Bronchial epithelial cell (primary cell): ENCODE measurements at regions not wholly inside any gene's neighbourhood (a gene's known extent, or its start where the extent isn't known, plus 50 kb on each side); places are given as distances from the start of the nearest gene placed in this dataset.
A peak's percentile ranks its signal among the peaks of the same experiment; 100 is the strongest.

Experiments used
- DNase-seq: peaks from one replicate; pipeline ENCODE4 v3.0.0-alpha.2; 2010; ENCODE audit warnings: low read depth
- FAIRE-seq: peaks from 2 replicates; lab custom pipeline; 2011; peaks lifted over from hg19 to GRCh38; lab: Jason Lieb, UNC
- H3K27me3 ChIP-seq: 2 replicates; pipeline ENCODE4 v1.5.1; 2011; ENCODE audit warnings: low read length; ENCODE audit not compliant: control insufficient read depth, insufficient read depth
- H3K36me3 ChIP-seq: 2 replicates; pipeline ENCODE4 v1.5.1; 2011; ENCODE audit warnings: low read length; ENCODE audit not compliant: control insufficient read depth, insufficient read depth
- H3K4me3 ChIP-seq: 2 replicates; pipeline ENCODE4 v1.5.1; 2011; ENCODE audit warnings: mild to moderate bottlenecking, low read depth, low read length, control low read depth
- TF ChIP-seq, protein P1 (sequence below): IDR thresholded peaks from 2 replicates; pipeline ENCODE4 v1.5.1; 2011; ENCODE audit warnings: mild to moderate bottlenecking, moderate library complexity, low read length, control low read depth, inconsistent platforms; ENCODE audit not compliant: insufficient read depth, severe bottlenecking

DNA sequence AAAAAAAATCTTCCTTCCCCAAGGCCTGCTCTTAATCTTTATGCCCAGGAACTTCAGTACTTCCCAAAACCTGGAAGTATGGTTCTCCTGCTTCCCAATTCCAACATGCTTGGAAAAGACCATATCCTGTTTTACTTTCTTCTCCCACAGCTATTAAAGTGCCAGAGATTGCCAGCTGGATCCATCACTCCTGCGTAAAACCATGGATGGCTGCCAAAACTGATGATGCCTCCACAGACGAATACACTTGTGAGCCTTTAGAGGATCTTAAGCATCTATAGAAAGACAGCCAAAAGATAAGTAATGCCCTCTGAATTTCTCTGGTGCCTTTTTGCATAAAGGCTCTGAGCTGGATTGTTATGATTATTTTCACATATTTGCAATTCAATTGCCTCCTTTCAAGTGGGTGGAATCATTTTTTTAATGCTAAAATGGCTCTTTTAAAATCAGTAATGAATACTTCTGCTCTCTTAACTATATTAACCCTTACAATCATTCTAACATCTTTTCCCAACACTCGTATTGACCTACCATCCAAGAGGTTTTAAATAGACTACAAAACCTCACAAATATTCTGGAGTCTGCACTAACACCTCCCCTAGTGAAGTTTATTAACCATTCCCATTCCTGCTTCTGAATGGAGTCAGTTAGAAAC, 1807.8 kb downstream of the BRINP3 start:
- Histone ChIP-seq H3K4me3 (no peak overlapping the region), H3K27me3 (no peaks in the 10 kb centered on the region), H3K36me3 (no peaks in the 10 kb centered on the region)
- DNase-seq (peak; percentile 23), FAIRE-seq (no peak)
- TF ChIP-seq, protein P1, sequence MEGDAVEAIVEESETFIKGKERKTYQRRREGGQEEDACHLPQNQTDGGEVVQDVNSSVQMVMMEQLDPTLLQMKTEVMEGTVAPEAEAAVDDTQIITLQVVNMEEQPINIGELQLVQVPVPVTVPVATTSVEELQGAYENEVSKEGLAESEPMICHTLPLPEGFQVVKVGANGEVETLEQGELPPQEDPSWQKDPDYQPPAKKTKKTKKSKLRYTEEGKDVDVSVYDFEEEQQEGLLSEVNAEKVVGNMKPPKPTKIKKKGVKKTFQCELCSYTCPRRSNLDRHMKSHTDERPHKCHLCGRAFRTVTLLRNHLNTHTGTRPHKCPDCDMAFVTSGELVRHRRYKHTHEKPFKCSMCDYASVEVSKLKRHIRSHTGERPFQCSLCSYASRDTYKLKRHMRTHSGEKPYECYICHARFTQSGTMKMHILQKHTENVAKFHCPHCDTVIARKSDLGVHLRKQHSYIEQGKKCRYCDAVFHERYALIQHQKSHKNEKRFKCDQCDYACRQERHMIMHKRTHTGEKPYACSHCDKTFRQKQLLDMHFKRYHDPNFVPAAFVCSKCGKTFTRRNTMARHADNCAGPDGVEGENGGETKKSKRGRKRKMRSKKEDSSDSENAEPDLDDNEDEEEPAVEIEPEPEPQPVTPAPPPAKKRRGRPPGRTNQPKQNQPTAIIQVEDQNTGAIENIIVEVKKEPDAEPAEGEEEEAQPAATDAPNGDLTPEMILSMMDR: no peak

DNA sequence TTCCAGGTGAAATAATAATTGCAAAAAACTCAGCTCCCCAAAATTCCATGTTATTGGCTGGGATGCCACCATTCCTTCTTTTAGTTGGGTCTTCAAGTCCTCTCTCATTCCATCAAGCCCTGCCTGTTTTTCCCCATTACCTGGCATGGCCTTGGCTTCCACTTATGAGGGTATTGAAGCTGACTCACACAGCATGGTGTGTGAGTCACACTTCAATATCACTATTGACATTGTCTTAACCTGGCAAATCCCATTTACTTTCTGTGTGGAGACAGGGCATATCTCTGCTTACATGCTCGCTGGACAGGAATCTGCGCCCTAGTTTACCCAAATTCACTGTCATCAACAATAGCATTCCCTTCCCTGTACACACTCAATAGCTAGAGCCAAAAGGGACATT, 1806.8 kb downstream of the BRINP3 start:
- FAIRE-seq (no peak), DNase-seq (peak; percentile 86)
- TF ChIP-seq, protein P1: no peak
- Histone ChIP-seq H3K27me3 (no peaks in the 10 kb centered on the region), H3K36me3 (no peaks in the 10 kb centered on the region), H3K4me3 (no peak overlapping the region)

DNA sequence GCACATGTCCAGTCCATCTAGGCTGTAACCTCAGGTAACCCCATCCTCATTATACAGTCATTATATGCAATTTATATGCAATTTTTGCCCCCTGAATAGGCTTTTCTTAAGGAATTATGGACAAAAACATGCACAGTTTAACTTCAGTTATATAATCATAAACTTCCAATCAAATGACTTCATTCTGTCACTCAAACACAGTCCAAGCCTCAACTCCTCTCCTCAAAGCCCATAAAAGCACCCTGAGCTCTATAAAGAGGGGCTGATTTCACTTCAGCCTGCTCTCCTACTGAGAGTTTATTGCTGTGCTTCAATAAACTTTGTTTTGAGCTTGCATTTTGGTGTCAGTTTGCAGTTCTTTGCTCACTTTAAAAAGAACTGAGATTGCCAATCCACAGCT, 1805.5 kb downstream of the BRINP3 start:
- no peak for FAIRE-seq
- no peak for DNase-seq
- no peak overlapping the region for H3K4me3 ChIP-seq
- H3K36me3 ChIP-seq: no peaks in the 10 kb centered on the region
- TF ChIP-seq, protein P1: no peak
- no peaks in the 10 kb centered on the region for H3K27me3 ChIP-seq

DNA sequence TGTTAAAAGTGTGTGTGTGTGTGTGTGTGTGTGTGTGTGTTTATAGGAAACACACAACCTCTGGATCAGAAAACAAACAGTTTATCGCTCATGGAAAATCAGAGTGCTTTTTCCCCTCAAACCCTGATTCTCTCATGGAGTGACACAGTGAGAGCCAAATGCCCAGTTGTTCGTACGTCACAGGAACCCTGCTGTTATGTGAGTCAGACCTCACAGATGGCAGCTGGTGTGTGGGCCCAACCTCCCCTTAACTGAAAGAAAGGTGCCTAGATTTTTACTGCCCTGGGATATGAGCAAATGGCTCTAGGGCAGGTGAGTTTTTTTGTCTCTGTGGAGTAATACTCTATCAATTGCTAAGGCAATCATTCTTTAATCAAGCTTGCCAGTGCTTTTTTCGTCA, 1788.1 kb downstream of the BRINP3 start:
- TF ChIP-seq, protein P1: no peak
- Histone ChIP-seq H3K4me3 (no peak overlapping the region), H3K27me3 (no peaks in the 10 kb centered on the region), H3K36me3 (no peaks in the 10 kb centered on the region)
- DNase-seq (no peak), FAIRE-seq (no peak)

DNA sequence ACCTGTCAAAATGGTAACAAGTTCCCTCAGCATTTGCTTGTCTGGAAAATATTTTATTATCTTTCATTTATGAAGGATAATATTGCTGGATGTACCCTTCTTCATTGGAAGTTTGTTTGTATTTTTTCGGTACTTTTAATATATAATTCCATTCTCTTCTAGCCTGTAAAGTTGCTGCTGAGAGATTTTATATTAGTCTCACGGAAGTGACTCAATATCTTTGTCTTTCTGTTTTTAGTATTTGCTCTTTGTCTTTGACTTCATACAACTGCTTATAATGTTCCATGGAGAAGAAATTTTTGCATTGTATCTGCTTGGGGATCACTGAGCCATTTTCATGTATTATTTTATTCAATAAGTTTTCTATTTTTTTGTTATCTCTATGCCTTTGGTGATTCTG, 1777.5 kb downstream of the BRINP3 start:
- Histone ChIP-seq H3K4me3 (no peak overlapping the region), H3K27me3 (no peaks in the 10 kb centered on the region), H3K36me3 (no peaks in the 10 kb centered on the region)
- FAIRE-seq: no peak
- DNase-seq: peak; percentile 3
- TF ChIP-seq, protein P1: no peak

DNA sequence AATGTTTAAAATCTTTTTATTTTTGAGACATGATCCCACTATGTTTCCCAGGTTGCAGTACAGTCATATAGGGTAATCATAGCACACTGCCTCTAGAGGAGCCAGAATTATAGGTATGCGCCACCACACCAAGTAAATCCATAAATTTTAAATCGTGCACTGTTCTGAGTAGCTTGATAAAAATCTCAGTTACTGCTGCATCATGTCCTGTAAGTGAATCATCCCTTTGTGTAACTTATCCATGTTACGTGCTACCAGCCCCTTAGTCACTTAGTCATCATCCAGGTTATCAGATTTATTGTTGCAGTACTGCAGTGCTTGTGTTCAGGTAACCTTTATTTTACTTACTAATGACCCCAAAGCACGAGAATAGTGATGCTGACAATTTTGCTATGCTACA, 1770.9 kb downstream of the BRINP3 start:
- DNase-seq (peak; percentile 96), FAIRE-seq (no peak)
- TF ChIP-seq, protein P1: no peak
- Histone ChIP-seq H3K4me3 (no peak overlapping the region), H3K27me3 (no peaks in the 10 kb centered on the region), H3K36me3 (no peaks in the 10 kb centered on the region)
